ENCODE measurements at regions not wholly inside any gene's neighbourhood (a gene's known extent, or its start where the extent isn't known, plus 50 kb on each side); places are given as distances from the start of the nearest gene placed in this dataset.

- H3K4me1 ChIP-seq (ENCODE audit: insufficient read depth, low read length), result peaks cover 3% of the 10 kb centered on the region; the same call in 1 of the 2 replicates
- WGBS (ENCODE audit: extremely low coverage, insufficient read length, low lambda C conversion rate), result no CpG with 5 or more reads among the region's 2 CpGs
Observed at GRCh38 chr14:71616013-71616412, 316.2 kb upstream of the RGS6 start.

More at GRCh38 chr14:71616013-71616412, 316.2 kb upstream of the RGS6 start:
- Histone ChIP-seq H3K9me3 (ENCODE audit: control insufficient read depth, low read depth, low read length) (no peaks in the 10 kb centered on the region), H2AFZ (ENCODE audit: low read length) (no peak overlapping the region), H3T11ph (ENCODE audit: low read length) (no peak overlapping the region), H4K5ac (ENCODE audit: insufficient read length, low read depth, low read length) (no peak overlapping the region), H2BK5ac (ENCODE audit: insufficient read length, low read length) (no peak overlapping the region), H2BK12ac (ENCODE audit: insufficient read length, low read depth, low read length) (no peak overlapping the region), H3K4me2 (ENCODE audit: insufficient read depth, insufficient read length, low read length) (no peak overlapping the region), H4K20me1 (ENCODE audit: control insufficient read depth, insufficient read depth, insufficient read length) (no peaks in the 10 kb centered on the region), H2BK20ac (ENCODE audit: low read depth, low read length, poor library complexity, severe bottlenecking) (no peak overlapping the region), H3K56ac (ENCODE audit: insufficient read length, low read depth, low read length) (no peak overlapping the region), H4K8ac (replicated peaks; ENCODE audit: insufficient read length, low read depth, low read length) (no peak overlapping the region), H3K23me2 (ENCODE audit: insufficient read length, low read depth, low read length, poor library complexity, severe bottlenecking) (no peaks in the 10 kb centered on the region), H4K91ac (ENCODE audit: insufficient read length, low read depth, low read length) (no peak overlapping the region), H2BK120ac (ENCODE audit: low read depth, low read length, poor library complexity, severe bottlenecking) (no peak overlapping the region), H2BK15ac (ENCODE audit: low read depth, low read length) (no peak overlapping the region), H3K4ac (ENCODE audit: low read depth, low read length) (no peak overlapping the region), H3K14ac (ENCODE audit: insufficient read depth, low read length) (no peak overlapping the region), H3K27me3 (ENCODE audit: insufficient read depth, low read length) (no peaks in the 10 kb centered on the region), H3K9ac (ENCODE audit: extremely low read depth, insufficient read length, low read length) (no peak overlapping the region), H3K79me2 (ENCODE audit: insufficient read depth, low read length) (no peaks in the 10 kb centered on the region), H3K79me1 (ENCODE audit: insufficient read depth, low read depth, low read length, poor library complexity, severe bottlenecking) (no peaks in the 10 kb centered on the region), H3K18ac (ENCODE audit: insufficient read length, low read depth, low read length) (no peak overlapping the region), H3K27ac (ENCODE audit: insufficient read length, low read depth, low read length) (no peak overlapping the region), H3K23ac (ENCODE audit: insufficient read length, low read depth, low read length) (no peak overlapping the region), H2AK5ac (ENCODE audit: insufficient read length, low read length) (no peak overlapping the region)
- no peak overlapping the region for H3K4me3 Mint-ChIP-seq
- no peak for TF ChIP-seq CTCF (conservative IDR thresholded peaks at IDR 0.05)
- H3K27ac Mint-ChIP-seq, result no peak overlapping the region; a peak in 1 of 7 replicates
- no peaks in the 10 kb centered on the region for H3K27me3 Mint-ChIP-seq (ENCODE audit: low read depth)
- peaks cover 18 to 24% of the 10 kb centered on the region in 2 experiments for H3K4me1 Mint-ChIP-seq
- H3K36me3 Mint-ChIP-seq (ENCODE audit: insufficient read depth in 1 of 3, low read depth in 3 of 3), result peaks cover 3 to 18% (median 11%) of the 10 kb centered on the region in 3 experiments; a peak in 6 of 7 replicates
- DNase-seq, result no peak
- H3K9me3 Mint-ChIP-seq, result no peaks in the 10 kb centered on the region
